Mesendoderm (in vitro differentiated cells): ENCODE measurements at regions not wholly inside any gene's neighbourhood (a gene's known extent, or its start where the extent isn't known, plus 50 kb on each side); places are given as distances from the start of the nearest gene placed in this dataset.

Experiments
- DNase-seq: peaks from one replicate; pipeline ENCODE4 v3.0.0; 2013
- H2AK5ac ChIP-seq: 2 replicates; pipeline ENCODE4 v1.6.1; 2013; ENCODE audit warnings: low read length, inconsistent platforms
- H2BK120ac ChIP-seq: 2 replicates; pipeline ENCODE4 v1.6.1; 2013; ENCODE audit warnings: low read depth, mild to moderate bottlenecking, low read length, moderate library complexity, mixed read lengths
- H2BK15ac ChIP-seq: replicated peaks from 2 replicates; pipeline ENCODE4 v1.6.1; 2013; ENCODE audit warnings: low read depth, mild to moderate bottlenecking, moderate library complexity
- H2BK5ac ChIP-seq: 2 replicates; pipeline ENCODE4 v1.6.1; 2013; ENCODE audit warnings: low read length, inconsistent platforms
- H3K18ac ChIP-seq: 2 replicates; pipeline ENCODE4 v1.6.1; 2013; ENCODE audit warnings: mild to moderate bottlenecking, low read length, mixed read lengths
- H3K23ac ChIP-seq: one replicate; pipeline ENCODE4 v1.6.1; 2013; ENCODE audit warnings: low read length
- H3K27ac ChIP-seq: 2 replicates; pipeline ENCODE4 v1.5.1; 2013; ENCODE audit warnings: low read depth, mild to moderate bottlenecking, inconsistent platforms, low read length, moderate library complexity
- H3K27me3 ChIP-seq: 2 replicates; pipeline ENCODE4 v1.6.1; 2013; ENCODE audit warnings: low read length, control low read depth, mild to moderate bottlenecking, inconsistent platforms; ENCODE audit not compliant: insufficient read depth, poor library complexity
- H3K36me3 ChIP-seq: 2 replicates; pipeline ENCODE4 v1.6.1; 2013; ENCODE audit warnings: low read length, inconsistent platforms; ENCODE audit not compliant: control insufficient read depth, insufficient read depth
- H3K4ac ChIP-seq: one replicate; pipeline ENCODE4 v1.6.1; 2013; ENCODE audit warnings: low read depth, mild to moderate bottlenecking, low read length, moderate library complexity
- H3K4me1 ChIP-seq: 2 replicates; pipeline ENCODE4 v1.6.1; 2013; ENCODE audit warnings: low read depth, low read length, inconsistent platforms; ENCODE audit not compliant: control insufficient read depth
- H3K4me2 ChIP-seq: 2 replicates; pipeline ENCODE4 v1.6.1; 2013; ENCODE audit warnings: low read length
- H3K4me3 ChIP-seq: 2 replicates; pipeline ENCODE4 v1.5.1; 2013; ENCODE audit warnings: mild to moderate bottlenecking, low read length
- H3K56ac ChIP-seq: one replicate; pipeline ENCODE4 v1.6.1; 2013; ENCODE audit warnings: low read length
- H3K79me1 ChIP-seq: 2 replicates; pipeline ENCODE4 v1.6.1; 2013; ENCODE audit warnings: low read length, inconsistent platforms
- H3K79me2 ChIP-seq: 2 replicates; pipeline ENCODE4 v1.6.1; 2013; ENCODE audit warnings: mild to moderate bottlenecking, low read length; ENCODE audit not compliant: control insufficient read depth, insufficient read depth
- H3K9ac ChIP-seq: 2 replicates; pipeline ENCODE4 v1.6.1; 2013; ENCODE audit warnings: low read length, inconsistent platforms
- H4K5ac ChIP-seq: one replicate; pipeline ENCODE4 v1.6.1; 2013; ENCODE audit warnings: low read length
- H4K8ac ChIP-seq: one replicate; pipeline ENCODE4 v1.6.1; 2013; ENCODE audit warnings: low read depth, mild to moderate bottlenecking, control low read depth, low read length, moderate library complexity
- WGBS: extraction: QIAGEN DNeasy Blood & Tissue Kit; methylation state at CpG from one replicate; pipeline ENCODE4 v1.1.7; 2013; ENCODE audit warnings: low lambda C conversion rate, missing lambda C conversion rate; ENCODE audit not compliant: insufficient coverage; ENCODE audit errors: extremely low coverage; 5-methylcytosine and 5-hydroxymethylcytosine counted together

DNA sequence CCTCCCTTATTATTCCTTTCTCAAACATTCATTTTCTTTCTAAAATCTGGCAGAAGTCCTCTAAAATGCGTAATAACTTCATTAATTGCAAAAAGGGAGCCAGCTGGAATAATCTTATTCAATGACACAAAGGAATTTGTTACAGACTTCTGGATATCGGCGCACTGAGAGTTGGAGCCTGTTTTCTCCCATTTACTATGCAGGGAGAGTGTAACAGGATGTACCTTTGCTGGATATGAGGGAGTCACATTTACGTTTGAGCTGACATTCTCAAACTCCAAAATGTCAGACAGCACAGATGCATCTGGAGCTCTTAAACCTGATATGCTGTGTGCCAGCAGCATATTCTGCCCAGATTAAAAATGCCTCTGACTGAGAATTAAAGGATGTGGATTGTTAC, 275.3 kb downstream of the TMX3 start:
- Histone ChIP-seq H3K79me2 (no peaks in the 10 kb centered on the region), H3K9ac (no peak overlapping the region), H2BK120ac (no peak overlapping the region), H3K23ac (no peak overlapping the region), H2BK15ac (no peak overlapping the region), H3K4me1 (no peaks in the 10 kb centered on the region), H3K4me2 (no peak overlapping the region), H3K36me3 (no peaks in the 10 kb centered on the region), H2BK5ac (no peak overlapping the region), H3K27ac (no peak overlapping the region), H4K8ac (no peak overlapping the region), H3K18ac (no peak overlapping the region), H3K79me1 (no peaks in the 10 kb centered on the region), H3K56ac (no peak overlapping the region), H4K5ac (no peak overlapping the region), H2AK5ac (no peak overlapping the region), H3K4ac (no peak overlapping the region), H3K4me3 (no peak overlapping the region), H3K27me3 (no peaks in the 10 kb centered on the region)
- no CpG with 5 or more reads among the region's 4 CpGs for WGBS
- DNase-seq, result no peak

DNA sequence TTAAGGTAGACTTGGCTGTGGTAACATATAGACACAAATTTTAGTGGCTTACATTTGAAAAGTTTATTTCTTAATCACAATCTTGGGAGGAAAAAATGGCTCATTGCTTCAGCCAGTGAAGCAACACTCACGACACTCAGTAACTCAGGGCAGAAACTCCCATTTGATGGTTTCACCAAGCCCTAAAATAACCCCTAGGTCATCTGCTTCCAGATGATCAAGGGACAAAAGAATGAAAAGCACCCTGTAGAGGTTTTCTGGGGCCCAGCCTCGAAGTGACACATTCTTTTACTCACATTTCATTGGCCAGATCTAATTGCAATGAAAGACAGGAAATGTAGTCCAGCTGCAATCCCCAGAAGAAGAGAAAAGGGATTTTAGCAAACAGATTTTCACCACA, 275.9 kb downstream of the TMX3 start:
- DNase-seq, result peak; percentile 84
- H3K9ac ChIP-seq, result no peak overlapping the region
- H3K56ac ChIP-seq, result no peak overlapping the region
- H3K4ac ChIP-seq, result no peak overlapping the region
- H2BK120ac ChIP-seq, result no peak overlapping the region
- no peak overlapping the region for H3K18ac ChIP-seq
- no CpG with 5 or more reads among the region's 2 CpGs for WGBS
- no peaks in the 10 kb centered on the region for H3K36me3 ChIP-seq
- H3K23ac ChIP-seq, result no peak overlapping the region
- no peak overlapping the region for H2BK15ac ChIP-seq
- no peak overlapping the region for H2AK5ac ChIP-seq
- no peak overlapping the region for H4K5ac ChIP-seq
- no peaks in the 10 kb centered on the region for H3K79me1 ChIP-seq
- no peaks in the 10 kb centered on the region for H3K4me1 ChIP-seq
- no peaks in the 10 kb centered on the region for H3K27me3 ChIP-seq
- no peak overlapping the region for H3K27ac ChIP-seq
- H3K4me3 ChIP-seq, result no peak overlapping the region
- H3K79me2 ChIP-seq, result no peaks in the 10 kb centered on the region
- no peak overlapping the region for H3K4me2 ChIP-seq
- H4K8ac ChIP-seq, result no peak overlapping the region
- no peak overlapping the region for H2BK5ac ChIP-seq

DNA sequence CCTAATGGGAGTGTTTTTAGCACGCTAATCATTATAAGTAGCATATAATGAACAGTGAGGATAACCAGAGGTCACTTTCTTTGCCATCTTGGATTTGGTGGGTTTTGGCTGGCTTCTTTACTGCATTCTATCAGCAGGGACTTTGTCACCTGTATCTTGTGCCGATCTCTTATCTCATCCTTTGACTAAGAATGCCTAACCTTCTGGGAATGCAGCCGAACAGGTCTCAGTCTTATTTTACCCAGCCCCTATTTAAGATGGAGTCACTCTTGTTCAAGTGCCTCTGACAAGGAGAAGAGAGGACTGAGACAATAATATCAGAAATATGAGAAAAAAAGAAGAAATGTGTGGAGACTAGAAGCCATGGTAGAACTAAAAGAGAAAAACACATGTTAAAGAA, 276.4 kb downstream of the TMX3 start:
- no peak overlapping the region for H4K5ac ChIP-seq
- no peaks in the 10 kb centered on the region for H3K4me1 ChIP-seq
- no CpG with 5 or more reads among the region's 3 CpGs for WGBS
- no peak overlapping the region for H2BK5ac ChIP-seq
- no peaks in the 10 kb centered on the region for H3K79me1 ChIP-seq
- no peaks in the 10 kb centered on the region for H3K27me3 ChIP-seq
- no peak overlapping the region for H3K4me2 ChIP-seq
- no peak overlapping the region for H3K56ac ChIP-seq
- no peak overlapping the region for H2BK15ac ChIP-seq
- H3K9ac ChIP-seq, result no peak overlapping the region
- H3K4ac ChIP-seq, result no peak overlapping the region
- H4K8ac ChIP-seq, result no peak overlapping the region
- no peak overlapping the region for H2AK5ac ChIP-seq
- H3K23ac ChIP-seq, result no peak overlapping the region
- H3K18ac ChIP-seq, result no peak overlapping the region
- no peaks in the 10 kb centered on the region for H3K79me2 ChIP-seq
- H3K4me3 ChIP-seq, result no peak overlapping the region
- no peak overlapping the region for H2BK120ac ChIP-seq
- no peaks in the 10 kb centered on the region for H3K36me3 ChIP-seq
- H3K27ac ChIP-seq, result no peak overlapping the region
- DNase-seq, result peak; percentile 60

DNA sequence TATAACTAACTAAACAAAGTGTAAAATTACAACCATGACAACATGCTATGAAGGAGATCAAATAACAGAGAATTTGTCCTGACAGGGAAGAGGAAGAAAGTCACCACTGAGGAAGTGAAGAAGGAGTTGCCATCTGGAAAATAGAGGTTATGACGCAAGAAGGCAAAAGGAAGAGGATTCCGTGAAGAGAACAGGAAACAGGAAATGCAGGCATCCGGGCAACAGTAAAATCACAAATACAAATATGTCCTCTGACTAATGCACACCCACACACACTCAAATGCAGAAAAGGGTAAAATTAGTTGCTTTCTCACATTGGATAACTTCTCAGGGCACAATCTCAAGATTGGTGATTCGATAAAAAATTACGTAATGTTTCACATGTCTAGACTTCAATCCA, 278.4 kb downstream of the TMX3 start:
- H3K27ac ChIP-seq, result no peak overlapping the region
- H3K23ac ChIP-seq, result no peak overlapping the region

DNA sequence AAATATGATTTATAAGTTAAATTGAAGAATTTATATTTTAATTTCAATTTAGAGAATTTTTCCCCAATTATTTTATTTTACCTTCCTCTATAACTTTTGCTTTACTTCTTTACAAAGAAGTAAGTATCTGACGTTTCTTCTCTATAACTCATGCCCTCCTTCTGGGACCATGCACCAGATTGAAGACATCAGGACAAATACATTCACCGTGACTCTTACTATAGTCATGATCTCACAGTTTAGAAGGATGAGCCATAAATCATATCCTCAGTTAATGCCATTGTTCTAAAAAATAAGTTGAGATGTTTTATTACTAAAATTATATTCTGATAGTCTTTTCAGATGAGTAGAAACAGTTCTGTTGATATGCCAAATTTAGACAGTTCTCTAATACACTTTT, 279.3 kb downstream of the TMX3 start:
- Histone ChIP-seq H2BK5ac (no peak overlapping the region), H3K36me3 (no peaks in the 10 kb centered on the region), H3K4me2 (no peak overlapping the region), H4K8ac (no peak overlapping the region), H2AK5ac (no peak overlapping the region), H4K5ac (no peak overlapping the region), H3K27ac (no peak overlapping the region), H3K27me3 (no peaks in the 10 kb centered on the region), H3K4ac (no peak overlapping the region), H3K23ac (no peak overlapping the region), H3K18ac (no peak overlapping the region), H3K56ac (no peak overlapping the region), H3K4me1 (no peaks in the 10 kb centered on the region), H2BK15ac (no peak overlapping the region), H3K79me1 (no peaks in the 10 kb centered on the region), H3K4me3 (no peak overlapping the region), H3K79me2 (no peaks in the 10 kb centered on the region), H3K9ac (no peak overlapping the region), H2BK120ac (no peak overlapping the region)
- no CpG with 5 or more reads among the region's 2 CpGs for WGBS
- no peak for DNase-seq

More for the DNA sequence above, 278.4 kb downstream of the TMX3 start:
- no peak overlapping the region for H3K9ac ChIP-seq
- no peak overlapping the region for H2BK120ac ChIP-seq
- no peaks in the 10 kb centered on the region for H3K79me2 ChIP-seq
- WGBS, result no CpG with 5 or more reads among the region's 5 CpGs
- H3K4ac ChIP-seq, result no peak overlapping the region
- peak overlapping the region; percentile 65 for H4K8ac ChIP-seq
- no peaks in the 10 kb centered on the region for H3K36me3 ChIP-seq
- no peak overlapping the region for H2BK15ac ChIP-seq
- H3K4me3 ChIP-seq, result no peak overlapping the region
- H3K27me3 ChIP-seq, result no peaks in the 10 kb centered on the region
- H3K4me1 ChIP-seq, result no peaks in the 10 kb centered on the region
- H3K4me2 ChIP-seq, result no peak overlapping the region
- H3K18ac ChIP-seq, result no peak overlapping the region
- H4K5ac ChIP-seq, result no peak overlapping the region
- H3K79me1 ChIP-seq, result no peaks in the 10 kb centered on the region
- no peak overlapping the region for H3K56ac ChIP-seq
- DNase-seq, result no peak
- H2BK5ac ChIP-seq, result no peak overlapping the region
- no peak overlapping the region for H2AK5ac ChIP-seq

DNA sequence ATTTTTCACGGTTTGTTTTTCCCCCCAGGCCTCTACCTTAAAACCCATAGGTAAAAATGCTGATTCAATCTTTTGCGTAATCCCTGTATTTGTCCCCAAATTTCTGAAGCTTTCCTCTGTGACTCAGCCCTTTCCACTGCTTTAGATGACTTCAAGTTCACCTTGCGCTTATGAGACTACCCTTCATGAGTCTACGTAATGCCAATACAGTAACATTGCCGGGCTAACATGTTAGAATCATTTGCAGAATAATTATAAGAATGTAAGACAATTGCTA, 283.0 kb downstream of the TMX3 start:
- H3K4me2 ChIP-seq, result no peak overlapping the region
- no peak overlapping the region for H3K4ac ChIP-seq
- H2BK15ac ChIP-seq, result no peak overlapping the region
- H3K79me2 ChIP-seq, result no peaks in the 10 kb centered on the region
- no peak overlapping the region for H2BK5ac ChIP-seq
- no peak overlapping the region for H3K56ac ChIP-seq
- H3K4me1 ChIP-seq, result no peaks in the 10 kb centered on the region
- H3K23ac ChIP-seq, result no peak overlapping the region
- H2AK5ac ChIP-seq, result no peak overlapping the region
- no peak overlapping the region for H3K4me3 ChIP-seq
- no peak overlapping the region for H3K27ac ChIP-seq
- no peak overlapping the region for H3K9ac ChIP-seq
- H4K8ac ChIP-seq, result no peak overlapping the region
- H3K27me3 ChIP-seq, result no peaks in the 10 kb centered on the region
- H4K5ac ChIP-seq, result no peak overlapping the region
- WGBS, result no CpG with 5 or more reads among the region's 5 CpGs
- DNase-seq, result no peak
- no peaks in the 10 kb centered on the region for H3K36me3 ChIP-seq
- H3K79me1 ChIP-seq, result no peaks in the 10 kb centered on the region
- H2BK120ac ChIP-seq, result no peak overlapping the region
- H3K18ac ChIP-seq, result no peak overlapping the region
